ENCODE measurements at regions not wholly inside any gene's neighbourhood (a gene's known extent, or its start where the extent isn't known, plus 50 kb on each side); places are given as distances from the start of the nearest gene placed in this dataset.

DNA sequence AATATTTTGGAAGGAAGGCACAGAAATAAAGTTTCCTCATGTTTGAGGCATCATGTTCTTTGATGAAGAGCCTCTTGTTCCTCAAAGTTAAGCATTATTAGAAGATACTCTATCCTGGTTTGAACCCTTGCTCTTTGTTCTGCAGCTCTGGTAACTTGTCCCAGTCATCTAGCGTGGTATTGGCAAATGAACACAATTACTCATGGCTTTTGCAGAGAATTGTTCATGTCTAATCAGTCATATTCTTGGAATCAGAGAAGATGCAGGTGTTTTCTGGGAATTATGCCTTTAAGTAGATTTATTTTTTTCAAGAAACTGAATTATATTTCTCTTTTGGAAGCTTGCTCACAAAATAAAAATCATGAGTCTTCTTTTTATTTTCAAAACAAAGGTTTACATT lies 52.9 kb upstream of the HPGDS start:
- Histone ChIP-seq H3K4me3 (ENCODE audit: low read length in 2 of 2) (no peak overlapping the region), H3K9me3 (ENCODE audit: control insufficient read depth, low read length) (no peaks in the 10 kb centered on the region), H3K4me1 (ENCODE audit: control insufficient read depth in 1 of 2, insufficient read depth in 2 of 2, low read length in 2 of 2) (no peaks in the 10 kb centered on the region), H3K36me3 (ENCODE audit: control insufficient read depth in 1 of 2, insufficient read depth in 2 of 2, low read length in 1 of 2) (no peaks in the 10 kb centered on the region), H3K27ac (ENCODE audit: low read depth in 1 of 2, low read length in 2 of 2) (no peak overlapping the region), H3K27me3 (ENCODE audit: control insufficient read depth in 1 of 2, insufficient read depth in 2 of 2, low read length in 1 of 2) (no peaks in the 10 kb centered on the region)
- DNase-seq = no peak
- ATAC-seq (ENCODE audit: low FRiP score) = no peak
- 45 to 53% methylated on average over 1 of the region's 1 CpG for WGBS, 2 donors
- intact Hi-C loops (cut with DNase I) = loop anchor here in 1 of 2 donors (10.0 kb wide), 1 partner anchor 91 kb away; no protein-coding TSS in a partner anchor

DNA sequence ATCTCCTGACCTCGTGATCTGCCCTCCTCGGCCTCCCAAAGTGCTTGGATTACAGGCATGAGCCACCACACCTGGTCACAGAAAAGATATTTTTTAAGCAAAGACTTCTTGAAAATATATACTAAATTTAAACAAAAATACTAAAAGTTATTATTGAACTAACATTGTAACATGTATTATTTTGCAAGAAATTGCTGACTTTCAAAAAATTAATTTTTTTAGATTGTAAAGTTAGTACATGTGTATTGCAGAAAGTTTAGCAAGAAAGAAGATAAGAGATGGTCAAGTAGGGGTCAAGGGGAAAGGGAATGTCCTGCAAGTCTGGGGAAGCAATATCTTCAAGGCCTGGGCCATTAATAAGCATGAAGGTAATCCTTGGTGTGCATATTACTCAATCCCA lies 54.3 kb upstream of the HPGDS start:
- Histone ChIP-seq H3K9me3 (ENCODE audit: control insufficient read depth, low read length) (no peaks in the 10 kb centered on the region), H3K27ac (ENCODE audit: low read depth in 1 of 2, low read length in 2 of 2) (no peak overlapping the region), H3K27me3 (ENCODE audit: control insufficient read depth in 1 of 2, insufficient read depth in 2 of 2, low read length in 1 of 2) (no peaks in the 10 kb centered on the region), H3K4me3 (ENCODE audit: low read length in 2 of 2) (no peak overlapping the region), H3K4me1 (ENCODE audit: control insufficient read depth in 1 of 2, insufficient read depth in 2 of 2, low read length in 2 of 2) (no peaks in the 10 kb centered on the region), H3K36me3 (ENCODE audit: control insufficient read depth in 1 of 2, insufficient read depth in 2 of 2, low read length in 1 of 2) (no peaks in the 10 kb centered on the region)
- DNase-seq = no peak
- intact Hi-C loops (cut with DNase I) = loop anchor here in 1 of 2 donors (10.0 kb wide), 1 partner anchor 92 kb away; no protein-coding TSS in a partner anchor
- ATAC-seq (ENCODE audit: low FRiP score) = no peak
- WGBS, 2 donors = 96% methylated on average over 2 of the region's 2 CpGs

DNA sequence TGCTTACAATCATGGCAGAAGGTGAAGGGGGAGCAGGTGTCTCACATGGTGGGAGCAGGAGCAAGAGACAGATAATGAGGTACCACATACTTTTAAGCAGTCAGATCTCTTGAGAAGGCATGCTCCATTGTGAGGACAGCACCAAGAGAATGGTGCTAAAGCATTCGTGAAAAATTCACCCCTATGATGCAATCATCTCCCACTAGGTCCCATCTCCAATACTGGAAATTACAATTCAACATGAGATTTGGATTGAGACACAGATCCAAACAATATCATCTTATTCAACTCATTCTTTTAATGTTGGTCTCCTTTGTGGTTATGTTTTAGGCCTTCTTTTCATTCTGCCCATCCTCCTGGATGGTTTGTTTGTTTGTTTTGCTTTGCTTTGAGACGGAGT lies 54.1 kb upstream of the PDLIM5 start:
- Histone ChIP-seq H3K9me3 (ENCODE audit: control insufficient read depth, low read length) (no peaks in the 10 kb centered on the region), H3K4me3 (ENCODE audit: low read length in 2 of 2) (no peak overlapping the region), H3K27ac (ENCODE audit: low read depth in 1 of 2, low read length in 2 of 2) (no peak overlapping the region), H3K36me3 (ENCODE audit: control insufficient read depth in 1 of 2, insufficient read depth in 2 of 2, low read length in 1 of 2) (no peaks in the 10 kb centered on the region), H3K27me3 (ENCODE audit: control insufficient read depth in 1 of 2, insufficient read depth in 2 of 2, low read length in 1 of 2) (no peaks in the 10 kb centered on the region), H3K4me1 (ENCODE audit: control insufficient read depth in 1 of 2, insufficient read depth in 2 of 2, low read length in 2 of 2) (no peaks in the 10 kb centered on the region)
- ATAC-seq (ENCODE audit: low FRiP score) (no peak), DNase-seq (no peak)
- intact Hi-C loops (cut with DNase I) = loop anchor here in 1 of 2 donors (10.0 kb wide), 1 partner anchor 93 kb away; no protein-coding TSS in a partner anchor
- 90 to 98% methylated on average over 2 of the region's 2 CpGs for WGBS, 2 donors

DNA sequence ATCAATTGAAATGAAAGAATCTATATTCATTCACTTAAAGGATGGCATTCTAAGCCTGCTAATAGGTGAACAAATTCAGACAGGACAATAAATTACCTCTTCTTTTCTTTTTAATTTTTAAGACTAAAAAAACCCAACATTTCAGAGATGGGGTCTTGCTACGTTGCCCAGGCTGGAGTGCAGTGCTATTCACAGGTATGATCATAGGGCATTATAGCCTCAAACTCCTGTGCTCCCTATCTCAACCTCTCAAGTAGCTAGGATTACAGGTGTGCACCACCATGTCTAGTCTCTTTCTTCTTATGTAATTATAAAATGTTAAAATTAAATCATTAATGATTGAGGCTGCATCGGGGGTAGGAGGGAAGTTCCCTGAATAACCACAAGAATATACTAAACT lies 52.5 kb upstream of the PDLIM5 start:
- Histone ChIP-seq H3K4me3 (ENCODE audit: low read length in 2 of 2) (no peak overlapping the region), H3K36me3 (ENCODE audit: control insufficient read depth in 1 of 2, insufficient read depth in 2 of 2, low read length in 1 of 2) (no peaks in the 10 kb centered on the region), H3K9me3 (ENCODE audit: control insufficient read depth, low read length) (no peaks in the 10 kb centered on the region), H3K4me1 (ENCODE audit: control insufficient read depth in 1 of 2, insufficient read depth in 2 of 2, low read length in 2 of 2) (no peaks in the 10 kb centered on the region), H3K27me3 (ENCODE audit: control insufficient read depth in 1 of 2, insufficient read depth in 2 of 2, low read length in 1 of 2) (no peaks in the 10 kb centered on the region), H3K27ac (ENCODE audit: low read depth in 1 of 2, low read length in 2 of 2) (no peak overlapping the region)
- DNase-seq (no peak), ATAC-seq (ENCODE audit: low FRiP score) (no peak)
- intact Hi-C loops (cut with DNase I) = loop anchor here in 1 of 2 donors (10.0 kb wide), 1 partner anchor 94 kb away; no protein-coding TSS in a partner anchor
- 94 to 100% methylated on average over 2 of the region's 2 CpGs for WGBS, 2 donors

DNA sequence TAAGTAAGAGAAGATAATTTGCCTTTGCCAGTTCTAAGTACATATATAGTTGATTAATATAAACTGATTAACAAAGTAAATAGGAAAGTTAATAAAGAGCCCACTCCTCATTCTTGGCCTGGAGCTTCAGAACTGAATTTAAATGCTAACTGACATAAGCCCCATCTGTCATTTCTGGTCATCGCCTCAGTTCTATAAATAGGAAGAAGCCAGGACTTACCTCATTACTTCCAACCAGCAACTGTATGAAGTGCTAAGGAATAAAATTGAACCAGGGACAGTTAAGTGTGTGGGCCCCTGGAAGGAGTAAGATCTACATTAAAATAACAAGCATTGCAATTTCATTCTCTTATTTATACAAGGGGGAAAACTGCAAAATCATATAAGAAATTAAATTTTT lies 52.0 kb upstream of the PDLIM5 start:
- no peak overlapping the region for H3K4me3 ChIP-seq (ENCODE audit: low read length in 2 of 2)
- no peaks in the 10 kb centered on the region for H3K36me3 ChIP-seq (ENCODE audit: control insufficient read depth in 1 of 2, insufficient read depth in 2 of 2, low read length in 1 of 2)
- intact Hi-C loops (cut with DNase I) = loop anchor here (10.0 kb wide), 3 partner anchors 95 to 705 kb away; no protein-coding TSS in a partner anchor
- no peaks in the 10 kb centered on the region for H3K4me1 ChIP-seq (ENCODE audit: control insufficient read depth in 1 of 2, insufficient read depth in 2 of 2, low read length in 2 of 2)
- ATAC-seq (ENCODE audit: low FRiP score) (no peak), DNase-seq (no peak)
- no peaks in the 10 kb centered on the region for H3K9me3 ChIP-seq (ENCODE audit: control insufficient read depth, low read length)
- no peaks in the 10 kb centered on the region for H3K27me3 ChIP-seq (ENCODE audit: control insufficient read depth in 1 of 2, insufficient read depth in 2 of 2, low read length in 1 of 2)
- H3K27ac ChIP-seq (ENCODE audit: low read depth in 1 of 2, low read length in 2 of 2) = no peak overlapping the region
- 22 to 24% methylated on average over 1 of the region's 1 CpG for WGBS, 2 donors

- no peak overlapping the region for H3K4me3 ChIP-seq (ENCODE audit: low read length in 2 of 2)
- intact Hi-C loops (cut with DNase I) = loop anchor here (10.0 kb wide), 3 partner anchors 95 to 705 kb away; no protein-coding TSS in a partner anchor
- WGBS, 2 donors = 62 to 66% methylated on average over 3 of the region's 3 CpGs
- no peak overlapping the region for H3K27ac ChIP-seq (ENCODE audit: low read depth in 1 of 2, low read length in 2 of 2)
- ATAC-seq (ENCODE audit: low FRiP score) (no peak), DNase-seq (no peak)
- H3K4me1 ChIP-seq (ENCODE audit: control insufficient read depth in 1 of 2, insufficient read depth in 2 of 2, low read length in 2 of 2) = no peaks in the 10 kb centered on the region
- no peaks in the 10 kb centered on the region for H3K36me3 ChIP-seq (ENCODE audit: control insufficient read depth in 1 of 2, insufficient read depth in 2 of 2, low read length in 1 of 2)
- no peaks in the 10 kb centered on the region for H3K27me3 ChIP-seq (ENCODE audit: control insufficient read depth in 1 of 2, insufficient read depth in 2 of 2, low read length in 1 of 2)
- no peaks in the 10 kb centered on the region for H3K9me3 ChIP-seq (ENCODE audit: control insufficient read depth, low read length)
These were observed 51.6 kb upstream of the PDLIM5 start for GRCh38 chr4:94400191-94400590.
